Peyer's patch (tissue), 4 donors: ENCODE measurements at regions not wholly inside any gene's neighbourhood (a gene's known extent, or its start where the extent isn't known, plus 50 kb on each side); places are given as distances from the start of the nearest gene placed in this dataset.

Experiments
- POLR2A ChIP-seq, 2 donors: fragments of 450-650 bp; IDR thresholded peaks; one replicate each; pipeline ENCODE4 v1.5.1; 2017; ENCODE audit warnings: antibody characterized with exemption in 2 of 2, mild to moderate bottlenecking in 2 of 2, moderate library complexity in 2 of 2
- TF ChIP-seq, protein P1 (sequence below), 6 experiments: fragments of 450-650 bp in 4 of 6; fragments of 200-600 bp in 2 of 6; sonication (generic) in 1 of 6; IDR thresholded peaks; one replicate each; pipeline ENCODE4 v1.5.1; 2017 to 2019; ENCODE audit warnings: antibody characterized with exemption in 6 of 6, mild to moderate bottlenecking in 3 of 6, moderate library complexity in 1 of 6

DNA sequence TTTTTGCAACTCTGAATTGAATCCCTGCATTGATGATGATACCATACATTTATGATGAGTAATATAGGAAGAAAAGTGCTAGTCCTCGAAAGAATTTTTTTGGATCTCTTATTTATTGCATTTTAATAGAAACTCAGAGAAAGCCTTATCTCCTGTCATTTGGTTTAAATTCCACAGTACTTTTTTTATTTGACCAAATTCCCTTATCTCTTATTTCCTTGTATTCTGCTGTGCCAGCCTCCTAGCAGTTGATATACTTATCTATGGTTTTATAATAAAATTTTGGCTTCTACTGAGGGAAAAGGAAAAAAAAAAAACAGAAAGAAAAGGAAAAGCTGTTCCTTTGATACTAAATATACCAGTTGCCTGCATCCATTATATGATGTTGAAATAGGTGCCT lies 535.1 kb upstream of the NR2F2 start:
- TF ChIP-seq, protein P1, sequence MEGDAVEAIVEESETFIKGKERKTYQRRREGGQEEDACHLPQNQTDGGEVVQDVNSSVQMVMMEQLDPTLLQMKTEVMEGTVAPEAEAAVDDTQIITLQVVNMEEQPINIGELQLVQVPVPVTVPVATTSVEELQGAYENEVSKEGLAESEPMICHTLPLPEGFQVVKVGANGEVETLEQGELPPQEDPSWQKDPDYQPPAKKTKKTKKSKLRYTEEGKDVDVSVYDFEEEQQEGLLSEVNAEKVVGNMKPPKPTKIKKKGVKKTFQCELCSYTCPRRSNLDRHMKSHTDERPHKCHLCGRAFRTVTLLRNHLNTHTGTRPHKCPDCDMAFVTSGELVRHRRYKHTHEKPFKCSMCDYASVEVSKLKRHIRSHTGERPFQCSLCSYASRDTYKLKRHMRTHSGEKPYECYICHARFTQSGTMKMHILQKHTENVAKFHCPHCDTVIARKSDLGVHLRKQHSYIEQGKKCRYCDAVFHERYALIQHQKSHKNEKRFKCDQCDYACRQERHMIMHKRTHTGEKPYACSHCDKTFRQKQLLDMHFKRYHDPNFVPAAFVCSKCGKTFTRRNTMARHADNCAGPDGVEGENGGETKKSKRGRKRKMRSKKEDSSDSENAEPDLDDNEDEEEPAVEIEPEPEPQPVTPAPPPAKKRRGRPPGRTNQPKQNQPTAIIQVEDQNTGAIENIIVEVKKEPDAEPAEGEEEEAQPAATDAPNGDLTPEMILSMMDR (IDR thresholded peaks at IDR 0.05): no peak
- no peak for TF ChIP-seq POLR2A (IDR thresholded peaks at IDR 0.05)
